Left kidney (tissue), 1 donor: ENCODE measurements at regions not wholly inside any gene's neighbourhood (a gene's known extent, or its start where the extent isn't known, plus 50 kb on each side); places are given as distances from the start of the nearest gene placed in this dataset.

Experiments
- DNase-seq: peaks from one replicate; pipeline ENCODE4 v3.0.0-alpha.2; 2013

- no peak for DNase-seq
Observed at GRCh38 chr1:103854279-103854678, 104.6 kb downstream of the AMY1C start.

GRCh38 chr1:103859721-103860120 lies 110.0 kb downstream of the AMY1C start:
- DNase-seq: no peak

DNA sequence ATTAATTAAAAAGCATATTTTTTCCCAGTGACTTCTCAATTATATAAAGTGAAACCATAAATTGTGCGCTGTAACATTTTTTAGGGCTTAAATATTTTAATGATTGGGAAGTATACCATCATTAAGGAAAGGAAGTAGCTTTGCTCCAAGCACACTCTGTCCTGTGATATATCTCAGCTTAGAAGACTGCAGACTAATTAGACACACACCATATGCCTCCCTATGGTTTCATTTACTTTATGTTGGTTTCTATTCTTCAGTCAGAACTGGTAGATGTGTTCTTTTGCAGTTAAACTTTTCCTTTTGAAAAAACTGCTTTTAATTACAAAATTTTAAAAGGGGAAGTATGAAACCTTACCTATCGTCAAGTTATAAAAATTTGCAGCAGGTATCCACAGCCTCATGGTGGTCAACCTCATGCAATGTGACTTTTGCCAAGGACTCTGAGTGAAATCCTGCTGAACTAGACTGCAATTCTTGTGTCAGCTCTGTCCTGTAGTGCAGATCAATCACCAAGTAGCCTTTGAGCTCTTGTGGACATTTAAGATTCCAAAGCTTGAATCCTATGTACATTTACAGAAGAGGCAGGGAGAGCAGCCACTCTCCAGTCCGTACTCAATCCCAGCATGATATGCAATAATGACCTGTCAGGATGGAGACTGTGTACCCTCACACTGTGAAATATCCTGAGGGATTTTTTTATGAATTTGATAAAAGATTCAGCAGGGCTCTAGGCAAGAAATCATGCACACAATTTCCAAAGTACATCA lies 149.1 kb downstream of the AMY1C start:
- DNase-seq: no peak

GRCh38 chr1:103900005-103900404 lies 150.3 kb downstream of the AMY1C start:
- DNase-seq: no peak

GRCh38 chr1:103901072-103901471 lies 151.4 kb downstream of the AMY1C start:
- no peak for DNase-seq

DNA sequence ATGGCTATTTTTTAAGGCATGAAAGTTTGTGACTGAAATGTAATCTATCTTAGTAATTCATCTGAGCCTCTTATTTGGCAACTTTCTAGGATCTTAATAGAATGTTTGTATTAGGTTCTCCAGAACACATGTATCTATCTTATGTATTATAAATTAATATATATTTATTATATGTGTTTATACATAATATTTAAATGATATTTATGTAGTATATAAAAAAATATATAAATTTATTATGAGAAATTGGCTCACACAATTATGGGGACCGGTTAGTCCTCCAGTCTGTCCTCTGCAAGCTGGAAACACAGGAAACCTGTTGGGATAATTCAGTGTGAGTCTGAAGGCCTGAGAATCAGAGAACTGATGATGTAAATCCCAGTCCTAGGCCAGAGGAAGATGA lies 155.7 kb downstream of the AMY1C start:
- no peak for DNase-seq

DNA sequence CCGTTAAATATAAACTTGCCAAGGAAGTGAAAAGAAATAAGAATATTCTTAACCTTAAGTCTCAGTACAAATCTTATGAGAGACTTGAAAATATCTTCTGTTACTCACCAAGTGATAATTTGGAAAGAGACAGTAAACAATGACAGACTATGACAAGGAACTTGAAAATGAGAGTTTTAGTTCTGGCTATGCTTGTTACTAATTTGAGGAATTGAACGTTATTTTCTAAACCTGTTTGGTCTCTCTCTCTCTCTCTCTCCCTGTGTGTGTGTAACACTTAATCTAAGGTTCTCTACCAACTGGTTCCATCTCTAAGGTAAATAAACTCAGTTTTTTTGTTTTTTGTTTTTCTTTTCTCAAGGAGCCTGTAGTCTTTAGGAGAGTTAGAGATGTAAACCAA lies 161.8 kb downstream of the AMY1C start:
- DNase-seq: no peak

DNA sequence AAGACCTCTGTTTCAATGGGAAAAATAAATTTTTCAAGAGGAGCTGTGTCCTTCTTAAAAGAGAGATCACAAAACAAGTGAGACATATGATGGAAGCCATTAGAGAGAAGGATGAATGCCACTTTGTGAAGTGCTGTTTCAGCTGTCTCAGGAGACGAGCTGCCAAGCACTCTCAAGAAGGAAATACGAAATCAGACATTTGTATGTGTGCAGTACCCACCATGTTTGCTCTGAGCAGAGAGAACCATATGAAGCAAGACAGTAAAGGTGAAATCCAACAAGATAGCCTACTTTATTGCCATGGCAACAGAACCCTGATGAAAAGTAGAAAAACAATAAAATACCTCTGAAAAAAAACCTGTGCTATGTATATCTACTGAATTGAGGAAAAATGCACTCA lies 168.1 kb downstream of the AMY1C start:
- no peak for DNase-seq

DNA sequence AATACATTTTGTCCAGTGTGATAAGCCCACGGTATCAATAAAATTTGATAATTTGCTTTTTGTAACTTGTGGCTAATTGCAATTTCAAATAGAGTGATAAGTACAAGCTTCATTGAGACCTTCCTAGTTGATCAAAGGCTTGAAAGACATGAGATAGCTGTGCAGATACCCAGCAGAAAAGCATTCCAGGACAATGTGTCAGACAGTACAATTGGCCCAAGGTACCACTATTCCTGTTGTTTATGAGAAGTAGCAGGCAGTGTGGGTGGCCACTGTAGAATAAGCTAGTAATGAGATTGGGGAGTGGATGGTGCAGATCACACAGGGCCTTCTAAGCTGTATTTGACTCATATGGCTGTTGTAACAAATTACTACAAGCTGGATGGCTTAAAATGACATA lies 182.2 kb downstream of the AMY1C start:
- DNase-seq: no peak

- no peak for DNase-seq
Observed at GRCh38 chr1:103937763-103938357, 188.2 kb downstream of the AMY1C start.

- DNase-seq: no peak
Observed at GRCh38 chr1:103941086-103941485, 191.4 kb downstream of the AMY1C start.

GRCh38 chr1:103942029-103942428 lies 192.3 kb downstream of the AMY1C start:
- DNase-seq: no peak

GRCh38 chr1:103945774-103946173 lies 196.1 kb downstream of the AMY1C start:
- DNase-seq: no peak

DNA sequence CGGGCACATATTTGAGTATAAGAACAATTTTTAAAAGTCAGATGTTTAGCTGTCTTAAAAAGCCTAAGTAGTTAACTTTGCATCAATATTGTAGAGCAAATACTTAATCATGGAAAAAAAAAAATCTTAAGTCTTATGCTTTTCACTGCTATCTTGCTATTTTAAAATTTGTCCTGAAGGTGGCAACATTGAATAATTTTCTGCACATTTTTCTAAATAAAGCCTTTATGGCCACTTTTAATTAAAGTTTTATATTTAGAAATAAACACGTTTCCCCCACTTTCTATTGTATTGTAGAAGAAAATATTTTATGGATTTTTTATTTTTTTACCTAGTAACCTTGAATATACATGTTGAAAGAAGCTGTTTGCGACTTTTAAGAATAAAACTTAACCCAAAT lies 198.8 kb downstream of the AMY1C start:
- DNase-seq: peak; percentile 19

GRCh38 chr1:103949779-103950178 lies 200.1 kb downstream of the AMY1C start:
- no peak for DNase-seq

GRCh38 chr1:103953386-103953785 lies 203.7 kb downstream of the AMY1C start:
- DNase-seq: no peak

GRCh38 chr1:103958699-103959098 lies 209.0 kb downstream of the AMY1C start:
- DNase-seq: no peak

DNA sequence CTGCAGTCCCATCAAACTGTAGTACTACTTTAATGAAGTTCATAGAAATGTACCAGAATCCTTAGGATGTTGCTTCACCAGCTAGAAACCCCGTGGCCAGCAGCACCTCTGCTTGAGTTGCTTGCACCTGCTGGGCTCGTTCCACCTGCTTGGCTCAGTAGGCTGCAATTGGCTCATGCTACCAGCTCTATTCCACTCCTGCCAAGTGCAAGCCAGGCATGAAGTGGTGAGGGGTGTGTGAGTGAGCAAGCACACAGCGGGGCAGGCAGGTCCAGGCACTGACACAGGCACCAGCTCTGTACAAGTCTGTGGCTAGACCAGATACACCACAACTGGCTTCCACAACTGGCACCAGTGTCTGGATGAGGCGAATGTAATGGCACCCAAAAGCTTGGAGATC lies 209.9 kb downstream of the AMY1C start:
- DNase-seq: no peak

- no peak for DNase-seq
Observed at GRCh38 chr1:103960045-103960444, 210.3 kb downstream of the AMY1C start.

- no peak for DNase-seq
Observed at GRCh38 chr1:103960710-103961109, 211.0 kb downstream of the AMY1C start.

DNA sequence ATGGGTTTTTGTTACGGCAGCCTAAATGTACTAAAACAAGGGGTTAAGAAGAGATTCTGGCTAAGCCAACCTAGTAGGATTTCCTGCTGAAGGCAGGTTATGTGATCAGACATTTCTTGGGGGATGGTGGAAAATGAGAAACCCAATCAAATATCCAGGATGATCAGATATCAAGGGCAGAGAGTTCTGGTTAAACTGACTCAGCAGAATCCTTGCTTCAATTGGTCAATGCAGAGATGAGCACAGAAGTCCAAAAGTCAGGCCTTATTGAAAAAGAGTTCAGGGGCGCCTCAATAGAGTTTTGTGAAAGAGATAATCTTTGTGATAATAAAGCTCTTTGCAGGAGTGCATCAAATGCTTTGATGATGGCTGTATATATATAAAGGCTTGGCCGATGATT lies 237.1 kb downstream of the AMY1C start:
- no peak for DNase-seq

- no peak for DNase-seq
Observed at GRCh38 chr1:103997631-103998030, 247.9 kb downstream of the AMY1C start.

DNA sequence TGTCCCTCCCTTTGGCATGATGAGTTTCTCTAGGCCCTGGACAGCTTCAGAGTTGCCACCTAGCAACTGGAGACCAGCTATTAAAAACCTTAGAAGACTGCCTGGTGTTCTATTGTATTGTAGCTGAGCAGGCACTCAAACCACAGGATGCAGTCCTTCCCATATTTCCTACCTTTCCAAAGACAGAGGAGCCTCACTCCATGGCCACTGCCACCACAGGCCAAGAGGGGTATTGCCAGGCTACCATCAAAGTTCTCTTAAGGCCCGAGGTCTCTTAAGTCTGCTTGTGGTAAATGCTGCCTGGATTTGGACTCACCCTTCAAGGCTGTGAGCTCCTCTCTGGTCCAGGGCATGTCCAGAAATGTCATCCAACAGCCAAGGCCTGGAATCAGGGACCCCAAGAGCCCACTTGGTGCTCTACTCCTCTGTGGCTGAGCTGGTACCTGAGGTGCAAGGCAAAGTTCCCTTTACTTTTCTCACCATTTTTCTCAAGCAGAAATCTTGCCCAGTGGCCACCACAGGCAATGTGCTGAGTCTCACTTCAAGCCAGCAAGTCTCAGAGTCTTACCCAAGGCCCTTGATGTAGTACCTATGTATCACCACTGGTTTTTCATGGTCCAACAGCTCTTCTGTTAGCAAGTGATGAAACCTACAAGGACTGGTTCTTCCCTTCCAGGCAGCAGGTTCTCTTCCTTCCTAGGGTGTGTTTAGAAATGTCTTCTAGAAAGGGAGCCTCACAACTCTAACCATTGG lies 269.4 kb downstream of the AMY1C start:
- DNase-seq: no peak
